OCI-LY7 (cell line): ENCODE measurements at regions not wholly inside any gene's neighbourhood (a gene's known extent, or its start where the extent isn't known, plus 50 kb on each side); places are given as distances from the start of the nearest gene placed in this dataset.

Experiments
- BruUV-seq: library from RNA; stranded (reverse); fragments of 400-500 nt; replicated peaks from 2 replicates; lab custom pipeline; 2021; lab: Mats Ljungman, UMichigan
- CTCF ChIA-PET: fragments of 300-600 bp; sonication (Branson Sonifier 250); formaldehyde crosslinking; loops from one replicate; lab custom pipeline; 2022; ENCODE audit warnings: antibody characterized with exemption; ENCODE audit not compliant: unreplicated experiment; lab: Charles Lee
- POLR2A ChIA-PET: fragments of 300-600 bp; sonication (Branson Sonifier 250); formaldehyde crosslinking; loops from one replicate; lab custom pipeline; 2022; ENCODE audit warnings: antibody characterized with exemption; lab: Charles Lee
- DNase-seq: peaks from one replicate; pipeline ENCODE4 v3.0.0-alpha.2; 2015; ENCODE audit warnings: low spot score
- H2AFZ ChIP-seq: fragments of 200-600 bp; sonication (generic), shearing (Covaris generic); 2 replicates; pipeline ENCODE4 v1.6.1; 2014; ENCODE audit warnings: mild to moderate bottlenecking, antibody characterized with exemption, low read length, moderate library complexity
- H3K27ac ChIP-seq: fragments of 200-600 bp; sonication (generic); 2 replicates; pipeline ENCODE4 v1.5.1; 2014; ENCODE audit warnings: mixed run types, low read depth, mild to moderate bottlenecking, moderate library complexity, low read length, inconsistent platforms; ENCODE audit not compliant: poor library complexity, severe bottlenecking
- H3K36me3 ChIP-seq: fragments of 200-600 bp; sonication (generic); 2 replicates; pipeline ENCODE4 v1.6.1; 2014; ENCODE audit warnings: mild to moderate bottlenecking, antibody characterized with exemption, low read length, moderate library complexity, mixed read lengths; ENCODE audit not compliant: insufficient read depth
- H3K4me1 ChIP-seq: fragments of 200-600 bp; sonication (generic); 2 replicates; pipeline ENCODE4 v1.5.1; 2014; ENCODE audit warnings: mild to moderate bottlenecking, low read length; ENCODE audit not compliant: insufficient read depth, poor library complexity, severe bottlenecking
- H3K4me2 ChIP-seq: fragments of 200-600 bp; sonication (generic); 2 replicates; pipeline ENCODE4 v1.6.1; 2014; ENCODE audit warnings: mild to moderate bottlenecking, low read length
- H3K4me3 ChIP-seq: fragments of 200-600 bp; sonication (generic); 2 replicates; pipeline ENCODE4 v1.5.1; 2014; ENCODE audit warnings: mild to moderate bottlenecking, low read depth, low read length; ENCODE audit not compliant: poor library complexity, severe bottlenecking
- H3K79me2 ChIP-seq: fragments of 200-600 bp; sonication (generic); 2 replicates; pipeline ENCODE4 v1.6.1; 2016; ENCODE audit warnings: low read depth, mild to moderate bottlenecking, low read length, moderate library complexity, mixed read lengths; ENCODE audit not compliant: insufficient read depth
- H3K9me2 ChIP-seq: fragments of 200-600 bp; sonication (generic); 2 replicates; pipeline ENCODE4 v1.6.1; 2016; ENCODE audit warnings: mild to moderate bottlenecking, low read length, mixed read lengths; ENCODE audit not compliant: insufficient read depth
- H3K9me3 ChIP-seq: fragments of 200-600 bp; sonication (generic); 2 replicates; pipeline ENCODE4 v1.6.1; 2014; ENCODE audit warnings: mild to moderate bottlenecking, mixed run types, low read length, mixed read lengths
- H4K20me1 ChIP-seq: fragments of 200-600 bp; sonication (generic); 2 replicates; pipeline ENCODE4 v1.6.1; 2014; ENCODE audit warnings: mild to moderate bottlenecking, antibody characterized with exemption, low read length, moderate library complexity, mixed read lengths; ENCODE audit not compliant: insufficient read depth
- CTCF ChIP-seq: fragments of 200-600 bp; sonication (generic); conservative IDR thresholded peaks from 2 replicates; pipeline ENCODE4 v1.5.1; 2014; ENCODE audit warnings: mild to moderate bottlenecking, antibody characterized with exemption, low read length, moderate library complexity, mixed read lengths
- EZH2phosphoT487 ChIP-seq: fragments of 200-600 bp; sonication (generic); IDR thresholded peaks from 2 replicates; pipeline ENCODE4 v1.6.1; 2018; ENCODE audit warnings: low read depth, borderline replicate concordance, mild to moderate bottlenecking, mixed run types, antibody characterized with exemption, low read length, moderate library complexity, mixed read lengths
- intact Hi-C: fragments of 100-400 bp; cut with micrococcal nuclease; formaldehyde crosslinking; loops from one replicate; pipeline ENCODE4 v1.10.0; 2022; ENCODE audit not compliant: unreplicated experiment

DNA sequence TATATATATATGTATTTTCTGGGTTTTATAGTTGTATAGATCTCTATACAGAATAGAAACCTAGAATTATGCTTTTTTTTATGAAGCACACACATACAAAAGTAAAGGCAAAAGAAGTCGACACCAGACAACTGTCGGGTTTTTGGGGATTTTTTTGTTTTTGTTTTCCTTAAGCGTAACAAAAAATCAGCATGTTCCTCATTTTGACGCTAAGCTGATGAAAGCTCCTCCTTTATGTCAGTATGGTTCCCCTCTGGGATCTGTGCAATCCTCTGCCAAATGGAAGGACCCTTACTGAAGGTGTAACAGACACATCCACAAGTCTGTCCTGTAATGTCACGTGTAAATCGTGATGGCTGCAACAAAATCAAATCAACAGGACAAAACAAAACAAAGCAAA is 226.2 kb downstream of the RHOU start:
- Histone ChIP-seq H3K9me2 (no peaks in the 10 kb centered on the region), H3K27ac (no peak overlapping the region), H3K4me1 (no peaks in the 10 kb centered on the region), H3K4me3 (no peak overlapping the region), H3K79me2 (no peaks in the 10 kb centered on the region), H3K4me2 (no peak overlapping the region), H3K36me3 (no peaks in the 10 kb centered on the region), H3K9me3 (no peaks in the 10 kb centered on the region), H2AFZ (no peak overlapping the region), H4K20me1 (no peaks in the 10 kb centered on the region)
- ChIA-PET POLR2A (no interaction called here), CTCF (no interaction called here)
- DNase-seq, result no peak
- intact Hi-C loops, result no loop called here
- TF ChIP-seq CTCF (no peak), EZH2phosphoT487 (no peak)
- no TSS peak for BruUV-seq

DNA sequence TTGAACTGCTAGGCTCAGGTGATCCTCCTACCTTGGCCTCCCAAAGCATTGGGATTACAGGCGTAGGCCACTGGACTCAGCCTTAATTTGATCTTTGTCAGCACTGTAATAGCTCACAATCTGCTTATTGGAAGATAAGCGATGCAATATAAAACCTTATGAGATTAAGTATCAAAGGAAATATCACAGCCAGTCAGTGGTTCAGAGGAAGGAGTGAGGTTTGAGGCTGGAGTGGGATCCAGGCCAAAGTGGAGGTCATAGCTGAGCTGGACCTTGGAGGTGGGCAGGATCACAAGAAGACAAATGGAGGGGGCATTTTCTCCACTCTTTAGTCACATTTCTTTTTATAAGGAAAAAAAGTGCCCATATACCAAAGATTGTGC is 228.5 kb downstream of the RHOU start:
- DNase-seq, result no peak
- TF ChIP-seq CTCF (no peak), EZH2phosphoT487 (no peak)
- H3K4me3 ChIP-seq, result no peak overlapping the region
- H3K79me2 ChIP-seq, result no peaks in the 10 kb centered on the region
- no peak overlapping the region for H3K4me2 ChIP-seq
- H3K4me1 ChIP-seq, result no peaks in the 10 kb centered on the region
- no peaks in the 10 kb centered on the region for H3K9me3 ChIP-seq
- intact Hi-C loops, result no loop called here
- no peak overlapping the region for H3K27ac ChIP-seq
- H4K20me1 ChIP-seq, result no peaks in the 10 kb centered on the region
- H3K36me3 ChIP-seq, result no peaks in the 10 kb centered on the region
- POLR2A ChIA-PET, result no interaction called here
- no peak overlapping the region for H2AFZ ChIP-seq
- BruUV-seq, result no TSS peak
- CTCF ChIA-PET, result no interaction called here
- H3K9me2 ChIP-seq, result no peaks in the 10 kb centered on the region

DNA sequence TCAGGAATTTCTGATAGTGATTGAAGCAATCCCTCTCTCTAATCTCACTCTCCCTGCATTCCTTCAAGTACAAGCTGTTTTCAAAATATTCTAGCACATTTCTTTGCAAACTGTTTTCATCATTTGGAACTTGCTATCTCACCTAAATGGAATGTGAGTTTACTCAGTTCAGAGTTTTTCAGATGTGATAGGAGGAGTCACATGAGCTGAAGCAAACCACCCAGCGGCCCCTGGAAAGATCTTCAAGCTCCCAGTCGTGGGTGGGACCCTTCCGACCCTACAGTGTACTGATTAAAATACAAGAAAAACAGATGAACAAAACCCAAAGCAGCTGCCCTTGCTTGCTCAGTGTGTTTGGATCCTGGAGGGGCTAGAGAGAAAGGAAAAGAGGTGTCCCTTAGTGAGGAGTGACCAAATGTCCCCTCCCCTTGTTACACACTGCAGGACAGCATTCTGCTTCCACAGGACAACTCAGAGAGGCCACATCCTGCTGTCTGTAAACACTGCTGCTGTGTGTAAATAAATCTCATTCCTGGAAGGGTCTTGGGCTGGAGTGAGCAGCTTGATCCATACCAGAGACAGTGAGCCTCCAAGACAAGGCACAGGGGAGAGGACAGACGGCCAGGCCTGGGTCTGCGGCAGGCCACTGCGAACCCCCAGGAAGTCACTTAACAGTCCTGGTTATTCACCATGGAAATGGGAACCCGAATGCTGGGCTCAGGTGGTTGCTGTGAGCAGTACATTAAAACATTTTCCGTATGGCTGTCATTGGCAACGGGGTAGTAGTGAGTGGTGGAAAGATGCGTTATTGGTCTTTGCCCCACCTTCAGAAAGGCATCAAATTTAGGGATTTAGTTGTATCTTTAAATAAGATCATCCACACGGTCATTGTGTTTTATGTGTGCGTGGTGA is 229.2 kb downstream of the RHOU start:
- TF ChIP-seq CTCF (no peak), EZH2phosphoT487 (no peak)
- no peaks in the 10 kb centered on the region for H3K36me3 ChIP-seq
- no TSS peak for BruUV-seq
- H3K79me2 ChIP-seq, result no peaks in the 10 kb centered on the region
- DNase-seq, result no peak
- POLR2A ChIA-PET, result no interaction called here
- H3K9me3 ChIP-seq, result no peaks in the 10 kb centered on the region
- intact Hi-C loops, result no loop called here
- no peaks in the 10 kb centered on the region for H4K20me1 ChIP-seq
- no peak overlapping the region for H3K4me3 ChIP-seq
- no peaks in the 10 kb centered on the region for H3K4me1 ChIP-seq
- no peak overlapping the region for H3K4me2 ChIP-seq
- H3K27ac ChIP-seq, result no peak overlapping the region
- CTCF ChIA-PET, result no interaction called here
- no peak overlapping the region for H2AFZ ChIP-seq
- H3K9me2 ChIP-seq, result no peaks in the 10 kb centered on the region
